ENCODE measurements at regions not wholly inside any gene's neighbourhood (a gene's known extent, or its start where the extent isn't known, plus 50 kb on each side); places are given as distances from the start of the nearest gene placed in this dataset.

DNA sequence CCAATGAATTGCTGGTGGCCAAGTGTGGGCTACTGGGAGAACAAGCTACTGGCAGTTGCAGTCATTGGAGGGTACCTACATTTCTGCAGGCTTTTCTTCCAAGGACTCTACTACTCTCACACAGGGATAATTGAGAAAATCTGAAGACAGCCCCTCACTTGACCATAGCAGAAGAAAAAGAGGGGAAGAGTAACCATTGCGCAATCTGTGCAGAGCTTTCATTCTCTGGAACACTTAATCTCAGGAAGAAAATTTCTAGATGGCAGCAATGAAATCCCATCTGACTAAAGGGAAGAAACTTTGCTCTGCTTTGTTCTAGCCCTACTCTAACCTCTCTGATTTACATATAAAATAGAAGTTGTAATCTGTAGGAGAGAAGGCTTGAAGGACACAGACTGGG is 1239.6 kb upstream of the SORCS1 start:
- Histone ChIP-seq H3K9me3 (ENCODE audit: low read length) (no peaks in the 10 kb centered on the region), H3K27ac (ENCODE audit: low read length) (no peak overlapping the region), H4K20me1 (ENCODE audit: insufficient read depth) (no peaks in the 10 kb centered on the region), H2AFZ (ENCODE audit: low read depth, low read length) (no peak overlapping the region), H3K27me3 (ENCODE audit: insufficient read depth, low read depth, low read length) (no peaks in the 10 kb centered on the region), H3K36me3 (ENCODE audit: insufficient read depth, low read length) (no peaks in the 10 kb centered on the region), H3K79me2 (replicated peaks; ENCODE audit: insufficient read depth, low read length) (no peaks in the 10 kb centered on the region), H3K9me2 (ENCODE audit: insufficient read depth, low read length) (no peaks in the 10 kb centered on the region), H3K4me2 (ENCODE audit: low read length) (no peak overlapping the region), H3K4me3 (ENCODE audit: low read length) (no peak overlapping the region), H3K9ac (ENCODE audit: low read length) (no peak overlapping the region), H3F3A (ENCODE audit: insufficient read depth, low read length, poor library complexity, severe bottlenecking) (no peaks in the 10 kb centered on the region)
- TF ChIP-seq, protein P1, sequence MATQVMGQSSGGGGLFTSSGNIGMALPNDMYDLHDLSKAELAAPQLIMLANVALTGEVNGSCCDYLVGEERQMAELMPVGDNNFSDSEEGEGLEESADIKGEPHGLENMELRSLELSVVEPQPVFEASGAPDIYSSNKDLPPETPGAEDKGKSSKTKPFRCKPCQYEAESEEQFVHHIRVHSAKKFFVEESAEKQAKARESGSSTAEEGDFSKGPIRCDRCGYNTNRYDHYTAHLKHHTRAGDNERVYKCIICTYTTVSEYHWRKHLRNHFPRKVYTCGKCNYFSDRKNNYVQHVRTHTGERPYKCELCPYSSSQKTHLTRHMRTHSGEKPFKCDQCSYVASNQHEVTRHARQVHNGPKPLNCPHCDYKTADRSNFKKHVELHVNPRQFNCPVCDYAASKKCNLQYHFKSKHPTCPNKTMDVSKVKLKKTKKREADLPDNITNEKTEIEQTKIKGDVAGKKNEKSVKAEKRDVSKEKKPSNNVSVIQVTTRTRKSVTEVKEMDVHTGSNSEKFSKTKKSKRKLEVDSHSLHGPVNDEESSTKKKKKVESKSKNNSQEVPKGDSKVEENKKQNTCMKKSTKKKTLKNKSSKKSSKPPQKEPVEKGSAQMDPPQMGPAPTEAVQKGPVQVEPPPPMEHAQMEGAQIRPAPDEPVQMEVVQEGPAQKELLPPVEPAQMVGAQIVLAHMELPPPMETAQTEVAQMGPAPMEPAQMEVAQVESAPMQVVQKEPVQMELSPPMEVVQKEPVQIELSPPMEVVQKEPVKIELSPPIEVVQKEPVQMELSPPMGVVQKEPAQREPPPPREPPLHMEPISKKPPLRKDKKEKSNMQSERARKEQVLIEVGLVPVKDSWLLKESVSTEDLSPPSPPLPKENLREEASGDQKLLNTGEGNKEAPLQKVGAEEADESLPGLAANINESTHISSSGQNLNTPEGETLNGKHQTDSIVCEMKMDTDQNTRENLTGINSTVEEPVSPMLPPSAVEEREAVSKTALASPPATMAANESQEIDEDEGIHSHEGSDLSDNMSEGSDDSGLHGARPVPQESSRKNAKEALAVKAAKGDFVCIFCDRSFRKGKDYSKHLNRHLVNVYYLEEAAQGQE (IDR thresholded peaks at IDR 0.05; ENCODE audit: borderline replicate concordance) = no peak
- no peak for TF ChIP-seq EZH2 (IDR thresholded peaks at IDR 0.05; ENCODE audit: borderline replicate concordance, insufficient read depth, low read length, poor library complexity, severe bottlenecking)

DNA sequence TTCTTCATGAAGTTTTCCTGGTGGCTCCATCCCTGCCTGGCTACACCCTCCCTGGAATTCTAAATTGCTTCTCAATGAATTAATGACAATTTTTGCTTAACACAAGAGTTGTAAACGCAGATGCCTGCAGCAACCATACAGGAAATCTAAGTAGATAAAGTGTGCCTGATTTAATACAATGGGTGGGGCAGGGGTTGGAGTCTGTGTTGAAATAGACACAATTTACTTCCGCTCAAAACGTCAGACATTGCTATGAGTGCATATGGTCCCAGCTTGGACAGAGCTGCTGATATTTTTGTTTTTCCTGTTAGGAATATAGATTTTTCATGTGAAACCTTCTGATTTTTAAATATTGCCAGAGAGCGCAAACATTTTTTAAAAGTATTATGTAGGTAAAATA is 1235.0 kb upstream of the SORCS1 start:
- Histone ChIP-seq H3K79me2 (replicated peaks; ENCODE audit: insufficient read depth, low read length) (no peaks in the 10 kb centered on the region), H3K4me2 (ENCODE audit: low read length) (no peak overlapping the region), H3K9me3 (ENCODE audit: low read length) (no peaks in the 10 kb centered on the region), H3K36me3 (ENCODE audit: insufficient read depth, low read length) (no peaks in the 10 kb centered on the region), H3K9ac (ENCODE audit: low read length) (no peak overlapping the region), H3K27ac (ENCODE audit: low read length) (no peak overlapping the region), H3K27me3 (ENCODE audit: insufficient read depth, low read depth, low read length) (no peaks in the 10 kb centered on the region), H3K9me2 (ENCODE audit: insufficient read depth, low read length) (no peaks in the 10 kb centered on the region), H3F3A (ENCODE audit: insufficient read depth, low read length, poor library complexity, severe bottlenecking) (no peaks in the 10 kb centered on the region), H4K20me1 (ENCODE audit: insufficient read depth) (no peaks in the 10 kb centered on the region), H3K4me3 (ENCODE audit: low read length) (no peak overlapping the region), H2AFZ (ENCODE audit: low read depth, low read length) (no peak overlapping the region)
- no peak for TF ChIP-seq SMC3 (conservative IDR thresholded peaks at IDR 0.05; ENCODE audit: poor library complexity)
- TF ChIP-seq POLR2AphosphoS5 (IDR thresholded peaks at IDR 0.05) = no peak
- no peak for TF ChIP-seq RAD21 (conservative IDR thresholded peaks at IDR 0.05)

DNA sequence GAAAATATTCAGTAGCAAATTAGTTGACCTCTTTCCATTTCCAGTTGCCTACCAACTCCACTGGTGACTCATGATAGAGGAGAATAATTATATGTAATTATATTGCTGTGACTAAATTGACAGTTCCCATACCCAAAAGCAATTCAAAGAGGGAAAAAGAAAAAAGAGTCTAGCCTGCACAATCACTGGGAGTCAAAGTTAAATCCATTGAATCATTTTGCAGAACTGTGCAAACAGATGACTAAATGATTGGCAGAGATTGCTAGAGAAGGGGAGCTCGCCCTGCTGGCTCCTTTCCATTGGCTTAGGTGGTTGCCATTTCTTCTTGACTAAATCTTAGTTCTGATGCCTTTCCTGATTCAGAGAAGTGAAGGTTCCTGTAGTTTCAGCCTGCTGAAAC is 1228.6 kb upstream of the SORCS1 start:
- Histone ChIP-seq H3K4me3 (ENCODE audit: low read length) (no peak overlapping the region), H3K9me3 (ENCODE audit: low read length) (no peaks in the 10 kb centered on the region), H3K79me2 (replicated peaks; ENCODE audit: insufficient read depth, low read length) (no peaks in the 10 kb centered on the region), H2AFZ (ENCODE audit: low read depth, low read length) (no peak overlapping the region), H3K9me2 (ENCODE audit: insufficient read depth, low read length) (no peaks in the 10 kb centered on the region), H4K20me1 (ENCODE audit: insufficient read depth) (no peaks in the 10 kb centered on the region), H3K27me3 (ENCODE audit: insufficient read depth, low read depth, low read length) (no peaks in the 10 kb centered on the region), H3K36me3 (ENCODE audit: insufficient read depth, low read length) (no peaks in the 10 kb centered on the region), H3F3A (ENCODE audit: insufficient read depth, low read length, poor library complexity, severe bottlenecking) (no peaks in the 10 kb centered on the region), H3K27ac (ENCODE audit: low read length) (no peak overlapping the region), H3K9ac (ENCODE audit: low read length) (no peak overlapping the region), H3K4me2 (ENCODE audit: low read length) (no peak overlapping the region)
- TF ChIP-seq TAF1 (IDR thresholded peaks at IDR 0.05; ENCODE audit: low read depth) (no peak), MXI1 (conservative IDR thresholded peaks at IDR 0.05; ENCODE audit: poor library complexity, severe bottlenecking) (no peak), RAD21 (conservative IDR thresholded peaks at IDR 0.05) (no peak), SMC3 (conservative IDR thresholded peaks at IDR 0.05; ENCODE audit: poor library complexity) (no peak), POLR2AphosphoS5 (IDR thresholded peaks at IDR 0.05) (no peak), EP300 (conservative IDR thresholded peaks at IDR 0.05; ENCODE audit: poor library complexity, severe bottlenecking) (no peak)
- TF ChIP-seq, protein P1 (IDR thresholded peaks at IDR 0.05; ENCODE audit: borderline replicate concordance) = no peak
- TF ChIP-seq, protein P2, sequence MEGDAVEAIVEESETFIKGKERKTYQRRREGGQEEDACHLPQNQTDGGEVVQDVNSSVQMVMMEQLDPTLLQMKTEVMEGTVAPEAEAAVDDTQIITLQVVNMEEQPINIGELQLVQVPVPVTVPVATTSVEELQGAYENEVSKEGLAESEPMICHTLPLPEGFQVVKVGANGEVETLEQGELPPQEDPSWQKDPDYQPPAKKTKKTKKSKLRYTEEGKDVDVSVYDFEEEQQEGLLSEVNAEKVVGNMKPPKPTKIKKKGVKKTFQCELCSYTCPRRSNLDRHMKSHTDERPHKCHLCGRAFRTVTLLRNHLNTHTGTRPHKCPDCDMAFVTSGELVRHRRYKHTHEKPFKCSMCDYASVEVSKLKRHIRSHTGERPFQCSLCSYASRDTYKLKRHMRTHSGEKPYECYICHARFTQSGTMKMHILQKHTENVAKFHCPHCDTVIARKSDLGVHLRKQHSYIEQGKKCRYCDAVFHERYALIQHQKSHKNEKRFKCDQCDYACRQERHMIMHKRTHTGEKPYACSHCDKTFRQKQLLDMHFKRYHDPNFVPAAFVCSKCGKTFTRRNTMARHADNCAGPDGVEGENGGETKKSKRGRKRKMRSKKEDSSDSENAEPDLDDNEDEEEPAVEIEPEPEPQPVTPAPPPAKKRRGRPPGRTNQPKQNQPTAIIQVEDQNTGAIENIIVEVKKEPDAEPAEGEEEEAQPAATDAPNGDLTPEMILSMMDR (IDR thresholded peaks at IDR 0.05; ENCODE audit: poor library complexity, severe bottlenecking) = no peak
